ENCODE measurements at regions not wholly inside any gene's neighbourhood (a gene's known extent, or its start where the extent isn't known, plus 50 kb on each side); places are given as distances from the start of the nearest gene placed in this dataset.

DNA sequence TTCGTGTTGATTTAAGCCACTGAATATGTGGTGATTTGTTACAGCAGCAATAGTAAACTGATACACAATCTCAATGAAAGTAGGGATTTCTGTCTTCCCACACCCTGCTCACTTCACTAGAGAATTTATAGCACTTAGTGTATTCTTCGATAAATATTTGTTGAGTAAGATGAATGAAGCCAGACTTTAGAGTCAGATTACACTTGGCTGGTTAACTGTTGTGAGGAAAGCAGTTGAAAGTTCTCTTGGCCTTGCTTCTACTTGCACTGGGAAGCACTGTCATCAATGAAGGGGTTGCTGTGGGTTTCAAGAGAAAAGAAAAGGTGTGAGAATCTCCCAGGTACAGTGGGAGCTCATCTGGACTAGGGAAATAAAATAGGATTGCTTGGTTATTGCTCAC lies 82.1 kb upstream of the IGFBP3 start:
- TF ChIP-seq, protein P1, sequence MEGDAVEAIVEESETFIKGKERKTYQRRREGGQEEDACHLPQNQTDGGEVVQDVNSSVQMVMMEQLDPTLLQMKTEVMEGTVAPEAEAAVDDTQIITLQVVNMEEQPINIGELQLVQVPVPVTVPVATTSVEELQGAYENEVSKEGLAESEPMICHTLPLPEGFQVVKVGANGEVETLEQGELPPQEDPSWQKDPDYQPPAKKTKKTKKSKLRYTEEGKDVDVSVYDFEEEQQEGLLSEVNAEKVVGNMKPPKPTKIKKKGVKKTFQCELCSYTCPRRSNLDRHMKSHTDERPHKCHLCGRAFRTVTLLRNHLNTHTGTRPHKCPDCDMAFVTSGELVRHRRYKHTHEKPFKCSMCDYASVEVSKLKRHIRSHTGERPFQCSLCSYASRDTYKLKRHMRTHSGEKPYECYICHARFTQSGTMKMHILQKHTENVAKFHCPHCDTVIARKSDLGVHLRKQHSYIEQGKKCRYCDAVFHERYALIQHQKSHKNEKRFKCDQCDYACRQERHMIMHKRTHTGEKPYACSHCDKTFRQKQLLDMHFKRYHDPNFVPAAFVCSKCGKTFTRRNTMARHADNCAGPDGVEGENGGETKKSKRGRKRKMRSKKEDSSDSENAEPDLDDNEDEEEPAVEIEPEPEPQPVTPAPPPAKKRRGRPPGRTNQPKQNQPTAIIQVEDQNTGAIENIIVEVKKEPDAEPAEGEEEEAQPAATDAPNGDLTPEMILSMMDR (conservative IDR thresholded peaks at IDR 0.05; ENCODE audit: low read length) = no peak
- TF ChIP-seq EZH2phosphoT487 (IDR thresholded peaks at IDR 0.05; ENCODE audit: borderline replicate concordance, low read depth, low read length) = no peak
